Parathyroid adenoma (tissue), 2 donors: ENCODE measurements at regions not wholly inside any gene's neighbourhood (a gene's known extent, or its start where the extent isn't known, plus 50 kb on each side); places are given as distances from the start of the nearest gene placed in this dataset.

Source experiments
- H2AFZ ChIP-seq: fragments of 300-600 bp; sonication (generic); one replicate; pipeline ENCODE4 v1.7.0; 2017; ENCODE audit warnings: antibody characterized with exemption, mild to moderate bottlenecking
- H3K27ac ChIP-seq: fragments of 300-600 bp; sonication (generic); one replicate; pipeline ENCODE4 v1.7.0; 2017
- H3K27me3 ChIP-seq: fragments of 300-600 bp; sonication (generic); one replicate; pipeline ENCODE4 v1.7.0; 2017; ENCODE audit warnings: low read length; ENCODE audit not compliant: control insufficient read depth, insufficient read depth
- H3K36me3 ChIP-seq: fragments of 300-600 bp; sonication (generic); one replicate; pipeline ENCODE4 v1.7.0; 2017; ENCODE audit warnings: low read length; ENCODE audit not compliant: control insufficient read depth, insufficient read depth
- H3K4me1 ChIP-seq: fragments of 300-600 bp; sonication (generic); one replicate; pipeline ENCODE4 v1.7.0; 2017; ENCODE audit warnings: control low read depth
- H3K4me2 ChIP-seq: fragments of 300-600 bp; sonication (generic); one replicate; pipeline ENCODE4 v1.7.0; 2017; ENCODE audit warnings: low read length
- H3K4me3 ChIP-seq: fragments of 300-600 bp; sonication (generic); one replicate; pipeline ENCODE4 v1.7.0; 2017; ENCODE audit warnings: low read depth, low read length
- H3K79me2 ChIP-seq: fragments of 300-600 bp; sonication (generic); one replicate; pipeline ENCODE4 v1.7.0; 2017; ENCODE audit warnings: control low read depth
- H3K9ac ChIP-seq: fragments of 300-600 bp; sonication (generic); one replicate; pipeline ENCODE4 v1.7.0; 2017; ENCODE audit warnings: mild to moderate bottlenecking
- H3K9me3 ChIP-seq: fragments of 300-600 bp; sonication (generic); one replicate; pipeline ENCODE4 v1.7.0; 2017; ENCODE audit warnings: low read length; ENCODE audit not compliant: control insufficient read depth
- CTCF ChIP-seq: fragments of 300-600 bp; sonication (generic); IDR thresholded peaks from one replicate; pipeline ENCODE4 v1.7.0; 2017; ENCODE audit warnings: antibody characterized with exemption, mild to moderate bottlenecking
- donor health status: primary hyperparathyroidism.

- Histone ChIP-seq H3K79me2 (no peaks in the 10 kb centered on the region), H3K9ac (no peak overlapping the region), H3K9me3 (no peaks in the 10 kb centered on the region), H3K4me3 (no peak overlapping the region), H3K4me1 (peaks cover 9% of the 10 kb centered on the region), H3K36me3 (no peaks in the 10 kb centered on the region), H3K27me3 (no peaks in the 10 kb centered on the region), H3K4me2 (no peak overlapping the region), H2AFZ (no peak overlapping the region), H3K27ac (no peak overlapping the region)
- TF ChIP-seq CTCF, result no peak
Observed at GRCh38 chr3:182735672-182736071, 57.6 kb upstream of the ATP11B start.

GRCh38 chr3:182737825-182738224 is 55.5 kb upstream of the ATP11B start:
- no peaks in the 10 kb centered on the region for H3K36me3 ChIP-seq
- no peak for TF ChIP-seq CTCF
- no peak overlapping the region for H3K27ac ChIP-seq
- H3K9ac ChIP-seq, result no peak overlapping the region
- H3K27me3 ChIP-seq, result no peaks in the 10 kb centered on the region
- H3K4me2 ChIP-seq, result no peak overlapping the region
- H3K9me3 ChIP-seq, result no peaks in the 10 kb centered on the region
- H2AFZ ChIP-seq, result no peak overlapping the region
- H3K4me1 ChIP-seq, result peaks cover 9% of the 10 kb centered on the region
- no peak overlapping the region for H3K4me3 ChIP-seq
- no peaks in the 10 kb centered on the region for H3K79me2 ChIP-seq

GRCh38 chr3:182738583-182739411 is 54.5 kb upstream of the ATP11B start:
- no peak overlapping the region for H2AFZ ChIP-seq
- TF ChIP-seq CTCF, result no peak
- no peaks in the 10 kb centered on the region for H3K27me3 ChIP-seq
- no peaks in the 10 kb centered on the region for H3K36me3 ChIP-seq
- no peaks in the 10 kb centered on the region for H3K79me2 ChIP-seq
- no peak overlapping the region for H3K27ac ChIP-seq
- peak overlapping the region; percentile 39 for H3K4me2 ChIP-seq
- peaks cover 9% of the 10 kb centered on the region for H3K4me1 ChIP-seq
- peak overlapping the region; percentile 3 for H3K4me3 ChIP-seq
- no peak overlapping the region for H3K9ac ChIP-seq
- H3K9me3 ChIP-seq, result no peaks in the 10 kb centered on the region

GRCh38 chr3:182739619-182740018 is 53.7 kb upstream of the ATP11B start:
- peak overlapping the region; percentile 39 for H3K4me2 ChIP-seq
- peaks cover 9% of the 10 kb centered on the region for H3K4me1 ChIP-seq
- no peaks in the 10 kb centered on the region for H3K9me3 ChIP-seq
- H3K27ac ChIP-seq, result no peak overlapping the region
- no peaks in the 10 kb centered on the region for H3K27me3 ChIP-seq
- H3K9ac ChIP-seq, result no peak overlapping the region
- no peak for TF ChIP-seq CTCF
- peak overlapping the region; percentile 3 for H3K4me3 ChIP-seq
- no peak overlapping the region for H2AFZ ChIP-seq
- no peaks in the 10 kb centered on the region for H3K36me3 ChIP-seq
- H3K79me2 ChIP-seq, result no peaks in the 10 kb centered on the region

GRCh38 chr3:182740710-182741109 is 52.6 kb upstream of the ATP11B start:
- TF ChIP-seq CTCF, result no peak
- Histone ChIP-seq H3K9ac (no peak overlapping the region), H3K4me3 (no peak overlapping the region), H3K27me3 (no peaks in the 10 kb centered on the region), H2AFZ (no peak overlapping the region), H3K4me2 (peak overlapping the region; percentile 26), H3K36me3 (no peaks in the 10 kb centered on the region), H3K27ac (no peak overlapping the region), H3K4me1 (peaks cover 9% of the 10 kb centered on the region), H3K9me3 (no peaks in the 10 kb centered on the region), H3K79me2 (no peaks in the 10 kb centered on the region)
